Midbrain (tissue), 1 donor: ENCODE measurements at regions not wholly inside any gene's neighbourhood (a gene's known extent, or its start where the extent isn't known, plus 50 kb on each side); places are given as distances from the start of the nearest gene placed in this dataset.

ENCODE experiments used
- DNase-seq: peaks from one replicate; lab custom pipeline; 2025; lab: John Stamatoyannopoulos, UW

- DNase-seq = no peak
Observed at GRCh38 chr3:153973722-153974265, 147.4 kb upstream of the ARHGEF26 start.

GRCh38 chr3:153974614-153975013 lies 146.6 kb upstream of the ARHGEF26 start:
- no peak for DNase-seq

- DNase-seq = peak; percentile 57
Observed at GRCh38 chr3:153976891-153977554, 144.2 kb upstream of the ARHGEF26 start.

DNA sequence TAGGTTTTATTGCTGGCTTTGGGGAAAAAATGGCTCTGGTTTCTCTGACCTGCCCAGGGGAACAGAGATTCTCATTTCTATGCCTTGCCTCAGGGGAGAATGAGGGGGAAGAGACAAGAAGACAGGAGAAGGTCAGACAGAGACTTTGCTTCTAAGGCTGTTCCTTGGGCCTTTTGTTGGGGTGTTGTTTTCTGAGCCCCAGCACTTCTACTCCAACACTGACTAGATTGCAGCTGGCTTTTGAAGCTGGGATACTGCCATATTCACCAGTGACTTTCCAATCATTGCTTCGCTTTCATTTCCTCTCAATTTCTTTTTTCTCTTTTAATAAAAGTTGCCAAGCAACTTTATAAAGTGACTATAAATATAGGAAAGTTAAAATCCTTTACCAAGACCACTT lies 143.2 kb upstream of the ARHGEF26 start:
- DNase-seq = no peak

GRCh38 chr3:153979418-153980251 lies 141.6 kb upstream of the ARHGEF26 start:
- no peak for DNase-seq

DNA sequence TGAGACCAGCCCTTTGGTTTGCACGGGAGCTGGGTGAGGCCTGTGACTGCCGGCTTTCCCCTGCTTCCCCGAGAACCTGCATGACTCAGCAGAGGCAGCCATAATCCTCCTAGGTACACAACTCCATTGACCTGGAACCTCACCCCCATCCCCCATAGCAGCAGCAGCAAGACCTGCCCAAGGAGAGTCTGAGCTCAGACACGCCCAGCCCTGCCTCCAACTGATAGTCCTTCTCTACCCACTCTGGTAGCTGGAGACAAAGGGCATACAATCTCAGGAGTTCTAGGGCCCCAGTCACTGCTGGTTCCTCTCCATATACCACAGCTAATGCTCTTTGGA lies 141.0 kb upstream of the ARHGEF26 start:
- DNase-seq = no peak

DNA sequence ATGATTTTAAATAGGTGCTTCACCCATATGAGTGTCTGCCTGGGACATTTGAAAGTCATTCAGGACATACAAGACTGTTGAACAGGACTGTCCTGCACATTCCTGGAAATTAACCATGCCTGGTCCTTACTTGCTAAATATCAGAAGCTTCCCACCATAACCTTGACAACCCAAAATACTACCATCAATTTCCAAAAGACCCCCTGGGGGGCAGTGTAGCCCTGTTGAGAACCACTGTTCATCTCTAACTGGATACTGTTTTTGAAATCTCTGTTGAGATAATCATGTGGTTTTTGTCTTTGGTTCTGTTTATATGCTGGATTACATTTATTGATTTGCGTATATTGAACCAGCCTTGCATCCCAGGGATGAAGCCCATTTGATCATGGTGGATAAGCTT lies 123.8 kb upstream of the ARHGEF26 start:
- DNase-seq = peak; percentile 36

DNA sequence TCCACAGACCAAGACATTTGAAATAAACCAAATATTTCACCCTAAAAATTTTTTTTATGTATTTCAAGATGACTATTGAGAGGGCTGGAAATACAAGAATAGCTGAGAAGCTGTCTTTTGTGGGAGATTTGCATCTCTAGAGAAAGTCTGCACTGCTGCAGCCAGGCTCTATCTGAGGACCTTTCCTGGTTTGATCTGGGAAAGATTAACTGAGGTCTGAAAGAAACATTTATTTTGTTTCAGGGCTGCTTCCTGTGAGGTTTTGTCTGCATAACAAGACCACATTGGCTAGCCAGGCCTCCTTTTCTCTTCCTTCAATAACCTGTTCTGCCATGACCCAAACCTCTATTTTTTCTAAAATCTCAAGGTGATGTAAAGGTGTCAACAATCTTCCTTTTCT lies 117.5 kb upstream of the ARHGEF26 start:
- DNase-seq = no peak

DNA sequence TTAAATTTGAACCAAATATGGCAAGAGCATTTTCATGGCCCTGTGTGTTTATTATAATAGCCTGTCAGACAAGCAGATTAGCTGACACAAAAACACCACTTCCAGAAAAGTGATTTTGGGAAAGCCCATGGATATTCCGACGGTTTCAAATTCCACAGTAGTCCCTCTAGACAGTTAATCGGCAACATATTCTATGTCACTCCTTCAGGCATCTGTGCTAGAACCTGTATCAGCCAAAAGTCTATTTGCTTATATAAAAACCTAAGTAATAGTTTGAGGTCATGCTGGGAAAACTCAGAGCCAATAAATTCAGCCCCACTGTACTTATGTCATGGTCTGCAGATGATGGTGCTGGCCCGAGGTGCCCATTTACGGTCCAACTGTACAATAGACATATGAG lies 110.2 kb upstream of the ARHGEF26 start:
- DNase-seq = no peak

DNA sequence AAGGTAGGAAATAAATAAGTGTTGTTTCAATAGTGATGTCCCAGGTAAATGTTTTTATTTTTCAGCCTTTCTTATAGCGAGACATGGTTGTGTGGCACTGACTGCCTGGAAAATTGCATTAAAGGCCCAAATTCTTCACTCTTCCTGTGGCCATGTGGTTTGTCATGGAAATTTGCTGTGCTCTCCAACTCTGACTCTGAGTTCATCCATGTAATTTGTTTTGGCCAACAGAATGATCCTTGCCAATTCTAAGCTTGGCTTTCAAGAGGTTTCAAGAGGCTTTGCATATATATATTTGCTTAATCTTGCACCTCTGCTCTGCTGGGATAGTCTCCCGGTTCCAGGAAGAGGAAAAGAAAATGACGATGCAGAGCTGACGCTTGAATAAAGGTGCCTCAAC lies 107.5 kb upstream of the ARHGEF26 start:
- DNase-seq = no peak

DNA sequence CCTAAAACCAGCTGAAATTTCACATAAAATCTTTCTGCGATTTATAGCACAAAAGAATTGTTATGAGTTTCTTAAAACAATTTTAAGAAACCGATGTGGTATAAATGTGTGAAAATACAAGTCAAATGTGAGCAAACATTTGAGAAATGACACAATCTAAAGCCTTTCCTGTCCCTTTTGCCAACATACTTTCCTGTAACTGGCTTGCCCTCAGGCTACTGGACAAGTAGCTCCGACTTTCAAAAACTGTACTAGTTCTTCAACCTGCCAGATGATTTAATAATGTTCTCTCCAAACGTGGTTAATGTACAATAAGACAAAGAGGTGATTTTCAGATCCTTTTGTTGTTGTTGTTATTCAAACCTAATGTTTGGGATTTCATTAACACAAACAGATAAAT lies 105.9 kb upstream of the ARHGEF26 start:
- no peak for DNase-seq

GRCh38 chr3:154018100-154018696 lies 103.0 kb upstream of the ARHGEF26 start:
- DNase-seq = no peak

- DNase-seq = peak; percentile 23
Observed at GRCh38 chr3:154022606-154023005, 98.6 kb upstream of the ARHGEF26 start.

- no peak for DNase-seq
Observed at GRCh38 chr3:154023148-154023547, 98.0 kb upstream of the ARHGEF26 start.

- no peak for DNase-seq
Observed at GRCh38 chr3:154025007-154025406, 96.2 kb upstream of the ARHGEF26 start.

- DNase-seq = no peak
Observed at GRCh38 chr3:154029926-154030325, 91.3 kb upstream of the ARHGEF26 start.

- no peak for DNase-seq
Observed at GRCh38 chr3:154034797-154035330, 86.3 kb upstream of the ARHGEF26 start.

DNA sequence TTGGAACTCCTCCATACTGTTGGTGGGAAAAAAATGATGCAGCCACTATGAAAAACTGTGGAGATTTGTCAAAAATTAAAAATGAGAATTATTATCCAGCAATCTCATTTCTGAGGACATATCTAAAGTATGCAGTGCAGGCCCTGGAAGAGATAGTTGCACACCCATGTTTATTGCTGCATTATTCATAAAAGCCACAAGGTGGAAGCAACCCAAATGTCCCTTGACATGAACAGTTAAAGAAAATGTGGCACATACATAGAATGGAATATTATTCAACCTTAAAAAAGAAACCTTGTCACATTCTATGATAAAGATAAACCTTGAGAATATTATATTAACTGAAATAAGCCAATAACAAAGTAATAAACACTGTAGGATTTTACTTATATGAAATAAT lies 80.9 kb upstream of the ARHGEF26 start:
- no peak for DNase-seq

GRCh38 chr3:154044671-154045070 lies 76.5 kb upstream of the ARHGEF26 start:
- no peak for DNase-seq

GRCh38 chr3:154050216-154050615 lies 71.0 kb upstream of the ARHGEF26 start:
- no peak for DNase-seq

GRCh38 chr3:154050766-154051165 lies 70.4 kb upstream of the ARHGEF26 start:
- no peak for DNase-seq

DNA sequence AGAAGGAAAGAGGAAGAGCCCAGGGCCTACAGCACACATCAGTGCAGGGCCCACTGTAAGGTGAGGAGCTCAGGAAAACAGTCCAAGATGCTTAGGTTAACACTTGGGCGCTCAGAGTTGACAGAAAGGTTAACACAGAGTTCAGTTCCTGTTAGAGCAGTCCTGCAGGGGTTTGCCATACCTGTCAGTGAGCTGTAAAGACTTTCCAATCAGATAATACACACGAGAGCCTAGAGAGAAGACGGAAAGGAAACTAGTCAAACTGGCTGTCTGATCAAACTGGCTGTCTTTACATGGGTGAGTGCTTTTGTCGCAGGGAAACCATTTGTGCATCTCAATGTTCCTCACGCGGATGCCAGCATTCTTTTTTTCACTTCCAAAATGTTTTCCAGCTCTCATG lies 61.4 kb upstream of the ARHGEF26 start:
- no peak for DNase-seq
